ENCODE measurements at regions not wholly inside any gene's neighbourhood (a gene's known extent, or its start where the extent isn't known, plus 50 kb on each side); places are given as distances from the start of the nearest gene placed in this dataset.

- no peak overlapping the region for H3K9ac ChIP-seq (ENCODE audit: insufficient read depth, low read length, poor library complexity, severe bottlenecking)
- intact Hi-C loops (cut with micrococcal nuclease): no loop called here
- no peaks in the 10 kb centered on the region for H3K79me2 ChIP-seq (ENCODE audit: insufficient read depth, low read length)
- no peak for DNase-seq
- H3K27ac Mint-ChIP-seq: no peak overlapping the region
- no peak overlapping the region for H3K4me3 Mint-ChIP-seq
- no peaks in the 10 kb centered on the region for H3K4me1 Mint-ChIP-seq
- 88% methylated on average over 2 of the region's 3 CpGs for WGBS (ENCODE audit: insufficient coverage)
- TF ChIP-seq CTCF (IDR thresholded peaks at IDR 0.05): no peak
- H3K9me3 Mint-ChIP-seq: peaks cover 0 to 5% (median 0%) of the 10 kb centered on the region in 7 donors
- no peaks in the 10 kb centered on the region for H3K36me3 Mint-ChIP-seq
- no peak overlapping the region for H3K4me2 ChIP-seq (replicated peaks; ENCODE audit: extremely low read depth, low read length, poor library complexity, severe bottlenecking)
- H3K27me3 Mint-ChIP-seq (ENCODE audit: low read depth in 3 of 3): peaks cover 0 to 1% (median 0%) of the 10 kb centered on the region in 3 donors
- no peaks in the 10 kb centered on the region for H3K9me3 ChIP-seq (replicated peaks in 1 of 2; ENCODE audit: control insufficient read depth in 1 of 2, insufficient read depth in 1 of 2, low read length in 2 of 2)
- no peak overlapping the region for H2AFZ ChIP-seq (ENCODE audit: insufficient read depth, low read depth, low read length, poor library complexity, severe bottlenecking)
- H3K4me3 ChIP-seq (replicated peaks in 1 of 3; ENCODE audit: low read depth in 2 of 3, low read length in 3 of 3): no peak overlapping the region
- H3K36me3 ChIP-seq (replicated peaks in 1 of 2; ENCODE audit: control insufficient read depth in 1 of 2, insufficient read depth in 2 of 2, low read length in 2 of 2): no peaks in the 10 kb centered on the region
- H4K20me1 ChIP-seq (ENCODE audit: insufficient read depth, low read length): no peaks in the 10 kb centered on the region
- H3K27me3 ChIP-seq (ENCODE audit: control insufficient read depth in 2 of 2, insufficient read depth in 2 of 2, low read length in 2 of 2): no peaks in the 10 kb centered on the region
- H3K4me1 ChIP-seq (ENCODE audit: control insufficient read depth in 1 of 2, insufficient read depth in 2 of 2, low read length in 2 of 2): no peaks in the 10 kb centered on the region
- no peak overlapping the region for H3K27ac ChIP-seq (ENCODE audit: low read depth in 1 of 2, low read length in 2 of 2)
These were observed 623.5 kb downstream of the EDEM1 start for GRCh38 chr3:5811016-5811415.

- Histone ChIP-seq H3K27ac (ENCODE audit: low read depth in 1 of 2, low read length in 2 of 2) (no peak overlapping the region), H3K9ac (ENCODE audit: insufficient read depth, low read length, poor library complexity, severe bottlenecking) (no peak overlapping the region), H3K4me3 (replicated peaks in 1 of 3; ENCODE audit: low read depth in 2 of 3, low read length in 3 of 3) (no peak overlapping the region), H3K27me3 (ENCODE audit: control insufficient read depth in 2 of 2, insufficient read depth in 2 of 2, low read length in 2 of 2) (no peaks in the 10 kb centered on the region), H4K20me1 (ENCODE audit: insufficient read depth, low read length) (no peaks in the 10 kb centered on the region), H3K79me2 (ENCODE audit: insufficient read depth, low read length) (no peaks in the 10 kb centered on the region), H3K4me1 (ENCODE audit: control insufficient read depth in 1 of 2, insufficient read depth in 2 of 2, low read length in 2 of 2) (no peaks in the 10 kb centered on the region), H3K36me3 (replicated peaks in 1 of 2; ENCODE audit: control insufficient read depth in 1 of 2, insufficient read depth in 2 of 2, low read length in 2 of 2) (no peaks in the 10 kb centered on the region), H3K9me3 (replicated peaks in 1 of 2; ENCODE audit: control insufficient read depth in 1 of 2, insufficient read depth in 1 of 2, low read length in 2 of 2) (no peaks in the 10 kb centered on the region), H3K4me2 (replicated peaks; ENCODE audit: extremely low read depth, low read length, poor library complexity, severe bottlenecking) (no peak overlapping the region), H2AFZ (ENCODE audit: insufficient read depth, low read depth, low read length, poor library complexity, severe bottlenecking) (no peak overlapping the region)
- Mint-ChIP-seq H3K27ac (no peak overlapping the region), H3K36me3 (no peaks in the 10 kb centered on the region), H3K4me1 (no peaks in the 10 kb centered on the region), H3K27me3 (ENCODE audit: low read depth in 3 of 3) (peaks cover 0 to 1% (median 0%) of the 10 kb centered on the region in 3 donors), H3K9me3 (peaks cover 0 to 5% (median 0%) of the 10 kb centered on the region in 7 donors), H3K4me3 (no peak overlapping the region)
- no CpG with 5 or more reads among the region's 2 CpGs for WGBS (ENCODE audit: insufficient coverage)
- intact Hi-C loops (cut with micrococcal nuclease): no loop called here
- TF ChIP-seq CTCF (IDR thresholded peaks at IDR 0.05): no peak
- DNase-seq: no peak
These were observed 626.0 kb downstream of the EDEM1 start for GRCh38 chr3:5813521-5813920.
